SU-DHL-6 (cell line): ENCODE measurements at regions not wholly inside any gene's neighbourhood (a gene's known extent, or its start where the extent isn't known, plus 50 kb on each side); places are given as distances from the start of the nearest gene placed in this dataset.

ENCODE experiments used
- EZH2phosphoT487 ChIP-seq: fragments of 200-600 bp; sonication (generic), shearing (Covaris generic); conservative IDR thresholded peaks from 2 replicates; pipeline ENCODE4 v1.6.1; 2018; ENCODE audit warnings: mild to moderate bottlenecking, antibody characterized with exemption, low read length, moderate library complexity, mixed read lengths
- TF ChIP-seq, protein P1 (sequence below): fragments of 200-600 bp; sonication (generic); IDR thresholded peaks from one replicate; pipeline ENCODE4 v1.5.1; 2017; ENCODE audit warnings: antibody characterized with exemption, mild to moderate bottlenecking, low read length, moderate library complexity; ENCODE audit not compliant: insufficient read depth, poor library complexity, severe bottlenecking

DNA sequence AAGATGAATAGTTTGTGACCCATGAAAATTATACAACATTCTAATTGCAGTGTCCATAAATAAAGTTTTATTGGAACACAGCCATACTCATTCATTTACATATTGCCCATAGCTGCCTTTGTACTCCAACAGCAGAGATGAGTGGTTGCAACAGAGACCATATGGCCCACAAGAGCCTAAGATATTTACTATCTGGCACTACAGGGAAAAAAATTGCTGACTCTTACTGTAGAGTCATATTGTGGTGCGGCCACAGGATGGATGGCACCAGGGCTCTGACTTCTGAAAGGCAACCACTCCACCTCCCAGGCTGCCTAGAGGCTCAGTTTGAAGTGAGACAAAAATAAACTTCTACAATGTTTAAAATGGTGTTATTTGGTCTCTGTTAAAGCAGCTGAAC lies 404.0 kb upstream of the ATP5MC3 start:
- TF ChIP-seq EZH2phosphoT487: no peak
- TF ChIP-seq, protein P1, sequence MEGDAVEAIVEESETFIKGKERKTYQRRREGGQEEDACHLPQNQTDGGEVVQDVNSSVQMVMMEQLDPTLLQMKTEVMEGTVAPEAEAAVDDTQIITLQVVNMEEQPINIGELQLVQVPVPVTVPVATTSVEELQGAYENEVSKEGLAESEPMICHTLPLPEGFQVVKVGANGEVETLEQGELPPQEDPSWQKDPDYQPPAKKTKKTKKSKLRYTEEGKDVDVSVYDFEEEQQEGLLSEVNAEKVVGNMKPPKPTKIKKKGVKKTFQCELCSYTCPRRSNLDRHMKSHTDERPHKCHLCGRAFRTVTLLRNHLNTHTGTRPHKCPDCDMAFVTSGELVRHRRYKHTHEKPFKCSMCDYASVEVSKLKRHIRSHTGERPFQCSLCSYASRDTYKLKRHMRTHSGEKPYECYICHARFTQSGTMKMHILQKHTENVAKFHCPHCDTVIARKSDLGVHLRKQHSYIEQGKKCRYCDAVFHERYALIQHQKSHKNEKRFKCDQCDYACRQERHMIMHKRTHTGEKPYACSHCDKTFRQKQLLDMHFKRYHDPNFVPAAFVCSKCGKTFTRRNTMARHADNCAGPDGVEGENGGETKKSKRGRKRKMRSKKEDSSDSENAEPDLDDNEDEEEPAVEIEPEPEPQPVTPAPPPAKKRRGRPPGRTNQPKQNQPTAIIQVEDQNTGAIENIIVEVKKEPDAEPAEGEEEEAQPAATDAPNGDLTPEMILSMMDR: no peak
